ENCODE measurements at regions not wholly inside any gene's neighbourhood (a gene's known extent, or its start where the extent isn't known, plus 50 kb on each side); places are given as distances from the start of the nearest gene placed in this dataset.
"Not testable (repeated sequence)": the region's sequence is repeated elsewhere in the genome, so short reads cannot be mapped to it uniquely, and the experiment has no call there.

DNA sequence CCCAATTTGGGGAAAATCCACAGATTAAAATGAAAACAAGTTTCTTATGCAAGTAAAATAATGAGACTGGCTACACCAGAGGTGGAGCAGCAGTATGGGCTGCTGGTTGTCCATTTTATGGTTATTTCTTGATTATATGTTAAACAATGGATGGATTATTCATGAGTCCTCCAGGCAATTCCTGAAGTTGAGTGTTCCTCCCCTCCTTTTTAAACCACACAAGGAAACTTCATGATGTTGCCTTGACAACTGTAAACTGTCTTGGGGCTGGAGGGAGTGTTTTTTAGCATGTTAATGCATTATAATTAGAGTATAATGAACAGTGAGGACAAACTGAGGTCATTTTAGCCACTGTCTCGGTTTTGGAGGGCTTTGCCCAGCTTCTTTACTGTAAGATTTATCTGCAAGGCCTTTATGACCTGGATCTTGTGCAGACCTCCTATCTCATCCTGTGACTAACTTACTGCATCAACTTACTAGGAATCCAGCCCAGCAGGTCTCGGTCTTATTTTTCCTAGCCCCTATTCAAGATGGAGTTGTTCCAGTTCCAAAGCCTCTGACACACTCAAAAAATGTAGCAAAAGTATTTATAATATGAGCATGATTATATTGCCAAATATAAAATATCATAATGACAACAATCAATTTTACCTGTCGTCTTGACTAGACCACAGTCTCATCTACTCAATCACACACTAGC lies 534.0 kb downstream of the TMEM121 start:
- no peak overlapping the region for H3K4me3 ChIP-seq (ENCODE audit: low read depth, low read length)
- TF ChIP-seq, protein P1, sequence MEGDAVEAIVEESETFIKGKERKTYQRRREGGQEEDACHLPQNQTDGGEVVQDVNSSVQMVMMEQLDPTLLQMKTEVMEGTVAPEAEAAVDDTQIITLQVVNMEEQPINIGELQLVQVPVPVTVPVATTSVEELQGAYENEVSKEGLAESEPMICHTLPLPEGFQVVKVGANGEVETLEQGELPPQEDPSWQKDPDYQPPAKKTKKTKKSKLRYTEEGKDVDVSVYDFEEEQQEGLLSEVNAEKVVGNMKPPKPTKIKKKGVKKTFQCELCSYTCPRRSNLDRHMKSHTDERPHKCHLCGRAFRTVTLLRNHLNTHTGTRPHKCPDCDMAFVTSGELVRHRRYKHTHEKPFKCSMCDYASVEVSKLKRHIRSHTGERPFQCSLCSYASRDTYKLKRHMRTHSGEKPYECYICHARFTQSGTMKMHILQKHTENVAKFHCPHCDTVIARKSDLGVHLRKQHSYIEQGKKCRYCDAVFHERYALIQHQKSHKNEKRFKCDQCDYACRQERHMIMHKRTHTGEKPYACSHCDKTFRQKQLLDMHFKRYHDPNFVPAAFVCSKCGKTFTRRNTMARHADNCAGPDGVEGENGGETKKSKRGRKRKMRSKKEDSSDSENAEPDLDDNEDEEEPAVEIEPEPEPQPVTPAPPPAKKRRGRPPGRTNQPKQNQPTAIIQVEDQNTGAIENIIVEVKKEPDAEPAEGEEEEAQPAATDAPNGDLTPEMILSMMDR (IDR thresholded peaks at IDR 0.05; ENCODE audit: low read depth, low read length) = no peak

DNA sequence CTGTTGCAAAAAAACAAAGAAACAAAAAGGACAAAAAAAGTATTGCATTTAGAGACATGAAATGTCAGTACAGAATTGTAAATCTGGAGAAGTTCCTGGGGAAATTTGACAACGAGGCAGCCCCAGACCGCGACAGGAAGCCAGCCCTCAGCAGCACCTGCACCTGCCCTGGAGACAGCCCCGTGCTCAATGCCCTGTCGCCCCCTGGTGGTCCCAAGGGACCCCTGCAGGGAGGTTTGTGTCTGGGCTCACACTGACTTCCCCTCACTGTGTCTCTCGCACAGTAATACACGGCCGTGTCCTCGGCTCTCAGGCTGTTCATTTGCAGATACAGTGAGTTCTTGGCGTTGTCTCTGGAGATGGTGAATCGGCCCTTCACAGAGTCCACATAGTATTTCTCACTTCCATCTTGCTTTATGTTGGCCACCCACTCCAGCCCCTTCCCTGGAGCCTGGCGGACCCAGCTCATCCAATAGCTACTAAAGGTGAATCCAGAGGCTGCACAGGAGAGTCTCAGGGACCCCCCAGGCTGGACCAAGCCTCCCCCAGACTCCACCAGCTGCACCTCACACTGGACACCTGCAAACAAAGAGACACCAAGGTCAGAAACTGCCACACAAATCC lies 535.6 kb downstream of the TMEM121 start:
- H3K4me3 ChIP-seq (ENCODE audit: low read depth, low read length) = not testable (repeated sequence)

DNA sequence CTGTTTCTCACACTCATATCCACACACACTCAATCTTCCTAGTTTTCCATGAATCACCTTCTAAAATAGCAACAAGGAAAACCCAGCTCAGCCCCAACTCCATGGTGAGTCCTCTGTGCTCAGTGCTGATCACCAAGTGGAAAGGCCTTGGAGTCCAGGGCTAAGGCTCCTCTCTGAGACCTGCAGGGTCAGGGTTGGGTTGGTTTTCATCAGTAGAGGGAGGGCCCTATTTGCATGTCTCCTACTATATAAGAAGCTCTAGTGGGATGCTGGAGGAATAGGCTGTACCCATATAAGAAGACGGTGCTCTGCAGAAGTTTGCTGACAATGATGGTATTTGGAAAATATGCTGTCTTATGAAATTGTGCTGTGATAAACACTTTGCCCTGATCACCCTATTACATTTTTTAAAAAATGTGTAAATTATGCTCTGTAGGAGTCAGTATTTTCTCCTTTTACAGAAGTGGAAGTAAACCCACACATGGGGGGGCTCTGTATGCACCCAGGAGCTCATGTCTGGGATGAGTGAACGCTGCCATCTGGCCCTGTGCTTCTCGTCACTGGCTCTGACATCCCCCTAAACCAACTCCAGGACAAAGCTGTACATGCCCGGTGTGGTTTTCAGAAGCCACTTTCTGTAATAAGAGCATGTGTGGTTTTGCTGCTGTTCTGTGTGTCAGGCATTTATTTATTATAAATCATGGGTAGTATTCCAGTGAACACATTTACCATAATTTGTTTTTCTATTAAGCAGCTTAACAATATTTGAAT lies 536.3 kb downstream of the TMEM121 start:
- TF ChIP-seq, protein P1 (IDR thresholded peaks at IDR 0.05; ENCODE audit: low read depth, low read length) = no peak
- no peak overlapping the region for H3K4me3 ChIP-seq (ENCODE audit: low read depth, low read length)

DNA sequence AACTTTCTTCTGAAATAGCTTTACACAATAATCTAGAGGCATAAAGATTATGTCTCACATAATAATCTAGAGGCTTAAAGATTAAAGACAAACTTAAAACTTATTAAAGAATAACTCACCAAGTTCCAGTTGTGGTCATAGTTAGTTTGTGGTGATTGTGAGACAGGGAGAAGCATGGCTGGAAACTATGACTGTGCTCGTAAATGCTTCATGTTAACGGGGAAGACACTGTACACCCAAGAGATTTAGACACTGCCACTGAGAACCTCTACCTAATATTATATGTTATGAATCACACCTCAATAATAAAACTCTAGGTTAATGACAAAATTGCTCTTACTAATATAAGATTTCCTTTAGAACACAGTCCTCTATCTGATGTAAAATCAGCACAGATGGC lies 541.6 kb downstream of the TMEM121 start:
- no peak overlapping the region for H3K4me3 ChIP-seq (ENCODE audit: low read depth, low read length)
- TF ChIP-seq, protein P1 (IDR thresholded peaks at IDR 0.05; ENCODE audit: low read depth, low read length) = no peak

DNA sequence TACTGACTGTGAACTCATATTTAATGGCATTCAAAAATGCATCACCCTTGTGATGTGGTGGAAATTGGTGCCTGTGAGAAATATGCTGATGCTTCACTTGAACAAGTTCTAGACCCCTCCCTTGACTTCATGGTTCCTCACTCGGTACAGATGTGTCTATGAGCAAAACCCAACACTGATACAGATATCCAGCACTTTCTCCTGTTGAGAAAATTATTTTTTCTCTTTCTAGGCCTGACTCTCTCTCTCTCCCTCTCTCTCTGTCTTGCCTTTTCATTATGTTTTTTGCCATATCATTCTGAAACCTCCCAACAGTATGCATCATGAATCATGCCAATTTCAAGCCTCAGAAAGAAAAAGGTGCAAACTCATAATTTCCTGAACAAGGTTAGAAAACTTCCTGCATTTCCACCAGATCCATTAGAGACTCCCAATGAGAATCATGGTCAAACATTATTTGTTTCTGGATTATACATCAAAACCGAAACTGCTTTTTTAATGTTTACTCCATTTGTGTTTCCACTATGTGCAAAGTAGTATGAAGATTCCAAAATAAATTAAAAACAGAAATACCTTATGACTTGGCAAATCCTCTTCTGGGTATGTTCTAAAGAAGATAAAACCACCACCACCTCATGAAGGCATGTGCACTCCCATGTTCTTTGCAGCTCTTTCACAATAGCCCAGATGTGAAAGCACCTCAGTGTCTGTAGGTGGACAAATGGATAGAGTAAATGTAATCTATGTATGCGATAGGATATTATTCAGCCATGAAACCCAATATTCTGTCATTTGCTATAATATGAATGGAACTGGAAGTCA lies 543.6 kb downstream of the TMEM121 start:
- TF ChIP-seq, protein P1 (IDR thresholded peaks at IDR 0.05; ENCODE audit: low read depth, low read length) = no peak

DNA sequence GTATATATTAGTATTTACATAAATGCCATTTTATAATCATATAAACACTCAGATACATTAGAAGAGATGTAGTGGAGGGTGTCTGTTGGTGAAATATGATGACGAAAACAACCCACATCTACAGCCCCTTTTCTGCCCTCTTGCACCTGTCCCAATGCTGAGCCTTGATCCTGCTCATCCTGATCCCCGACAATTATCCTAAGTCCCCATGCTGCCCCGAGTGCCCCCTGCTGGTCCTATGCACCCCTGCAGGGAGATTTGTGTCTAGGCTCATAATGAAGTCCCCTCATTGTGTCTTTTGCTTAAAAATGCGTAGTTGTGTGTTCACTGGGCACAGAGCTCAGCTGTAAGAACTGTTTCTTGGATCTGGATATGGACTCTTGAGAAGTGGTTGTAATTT lies 554.5 kb downstream of the TMEM121 start:
- H3K4me3 ChIP-seq (ENCODE audit: low read depth, low read length) = no peak overlapping the region
- TF ChIP-seq, protein P1 (IDR thresholded peaks at IDR 0.05; ENCODE audit: low read depth, low read length) = no peak

More for the DNA sequence above, 543.6 kb downstream of the TMEM121 start:
- no peak overlapping the region for H3K4me3 ChIP-seq (ENCODE audit: low read depth, low read length)

DNA sequence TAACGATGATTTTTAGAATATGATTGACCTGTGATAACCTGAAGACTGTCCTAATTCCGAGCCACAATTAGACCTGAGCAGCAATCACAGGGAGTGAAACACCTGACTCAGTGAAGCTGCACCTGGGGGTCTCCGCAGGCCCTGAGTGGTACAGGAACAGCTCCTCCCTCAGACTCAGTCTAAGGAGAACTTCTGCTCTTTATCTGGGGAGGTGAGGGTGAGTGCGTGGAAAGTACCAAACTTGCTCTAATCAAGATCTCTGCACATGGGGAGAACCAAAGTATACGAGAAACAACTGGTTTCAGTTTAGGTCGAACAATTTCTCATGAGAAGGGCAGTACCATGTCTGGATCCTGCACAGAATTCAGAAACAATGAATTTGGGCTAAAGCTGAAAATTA lies 555.3 kb downstream of the TMEM121 start:
- not testable (repeated sequence) for H3K4me3 ChIP-seq (ENCODE audit: low read depth, low read length)
